ENCODE measurements at regions not wholly inside any gene's neighbourhood (a gene's known extent, or its start where the extent isn't known, plus 50 kb on each side); places are given as distances from the start of the nearest gene placed in this dataset.
"Not testable (repeated sequence)": the region's sequence is repeated elsewhere in the genome, so short reads cannot be mapped to it uniquely, and the experiment has no call there.

DNA sequence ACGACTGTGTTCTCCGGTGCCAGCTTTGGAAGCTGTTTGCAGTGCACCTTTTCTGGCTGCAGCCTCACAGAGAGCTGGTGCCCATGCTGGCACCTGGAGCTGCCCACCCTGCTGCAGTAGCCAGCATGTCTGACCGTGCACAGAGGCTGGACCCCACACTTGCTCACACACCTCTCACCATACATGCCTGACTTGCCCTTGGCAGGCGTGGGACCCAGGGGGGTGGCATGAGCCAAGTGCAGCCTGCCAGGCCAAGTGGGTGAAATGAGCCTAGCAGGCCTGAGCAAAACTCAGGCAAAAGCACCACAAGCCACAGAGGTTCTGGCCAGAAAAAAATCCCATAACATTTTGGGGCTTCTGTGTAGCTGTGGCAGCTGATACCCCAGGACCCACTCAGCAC is 258.8 kb downstream of the XPNPEP1 start:
- no peaks in the 10 kb centered on the region for H3K36me3 ChIP-seq
- intact Hi-C loops (cut with DNase I): no loop called here
- H3K27ac ChIP-seq: no peak overlapping the region
- TF ChIP-seq, protein P1, sequence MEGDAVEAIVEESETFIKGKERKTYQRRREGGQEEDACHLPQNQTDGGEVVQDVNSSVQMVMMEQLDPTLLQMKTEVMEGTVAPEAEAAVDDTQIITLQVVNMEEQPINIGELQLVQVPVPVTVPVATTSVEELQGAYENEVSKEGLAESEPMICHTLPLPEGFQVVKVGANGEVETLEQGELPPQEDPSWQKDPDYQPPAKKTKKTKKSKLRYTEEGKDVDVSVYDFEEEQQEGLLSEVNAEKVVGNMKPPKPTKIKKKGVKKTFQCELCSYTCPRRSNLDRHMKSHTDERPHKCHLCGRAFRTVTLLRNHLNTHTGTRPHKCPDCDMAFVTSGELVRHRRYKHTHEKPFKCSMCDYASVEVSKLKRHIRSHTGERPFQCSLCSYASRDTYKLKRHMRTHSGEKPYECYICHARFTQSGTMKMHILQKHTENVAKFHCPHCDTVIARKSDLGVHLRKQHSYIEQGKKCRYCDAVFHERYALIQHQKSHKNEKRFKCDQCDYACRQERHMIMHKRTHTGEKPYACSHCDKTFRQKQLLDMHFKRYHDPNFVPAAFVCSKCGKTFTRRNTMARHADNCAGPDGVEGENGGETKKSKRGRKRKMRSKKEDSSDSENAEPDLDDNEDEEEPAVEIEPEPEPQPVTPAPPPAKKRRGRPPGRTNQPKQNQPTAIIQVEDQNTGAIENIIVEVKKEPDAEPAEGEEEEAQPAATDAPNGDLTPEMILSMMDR (IDR thresholded peaks at IDR 0.05): no peak
- TF ChIP-seq EP300 (IDR thresholded peaks at IDR 0.05) (no peak), POLR2A (IDR thresholded peaks at IDR 0.05) (no peak)
- no peak for DNase-seq
- H3K9me3 ChIP-seq: no peaks in the 10 kb centered on the region
- no peaks in the 10 kb centered on the region for H3K4me1 ChIP-seq (ENCODE audit: insufficient read depth)
- no peak overlapping the region for H3K4me3 ChIP-seq
- no peaks in the 10 kb centered on the region for H3K27me3 ChIP-seq
- WGBS, 3 donors: 89 to 94% (median 90%) methylated on average over 4 of the region's 4 CpGs

GRCh38 chr10:109663122-109663521 is 260.2 kb downstream of the XPNPEP1 start:
- H3K27ac ChIP-seq: no peak overlapping the region
- intact Hi-C loops (cut with DNase I): no loop called here
- no peaks in the 10 kb centered on the region for H3K27me3 ChIP-seq
- no peaks in the 10 kb centered on the region for H3K9me3 ChIP-seq
- 71 to 84% (median 73%) methylated on average over 6 of the region's 6 CpGs for WGBS, 3 donors
- TF ChIP-seq POLR2A (IDR thresholded peaks at IDR 0.05) (no peak), EP300 (IDR thresholded peaks at IDR 0.05) (no peak)
- TF ChIP-seq, protein P1 (IDR thresholded peaks at IDR 0.05): no peak
- H3K36me3 ChIP-seq: no peaks in the 10 kb centered on the region
- no peak for DNase-seq
- no peak overlapping the region for H3K4me3 ChIP-seq
- no peaks in the 10 kb centered on the region for H3K4me1 ChIP-seq (ENCODE audit: insufficient read depth)

- H3K9me3 ChIP-seq; H3K36me3 ChIP-seq; intact Hi-C loops (cut with DNase I); H3K27me3 ChIP-seq; DNase-seq; H3K4me1 ChIP-seq (ENCODE audit: insufficient read depth); H3K27ac ChIP-seq; H3K4me3 ChIP-seq: not testable (repeated sequence)
- WGBS, 3 donors: 80 to 85% (median 82%) methylated on average over 11 to 12 of the region's 12 CpGs
Measured at GRCh38 chr10:109652612-109653011, 270.7 kb downstream of the XPNPEP1 start.

- Histone ChIP-seq H3K9me3 (no peaks in the 10 kb centered on the region), H3K4me1 (ENCODE audit: insufficient read depth) (no peaks in the 10 kb centered on the region), H3K4me3 (no peak overlapping the region), H3K27me3 (no peaks in the 10 kb centered on the region), H3K27ac (no peak overlapping the region), H3K36me3 (no peaks in the 10 kb centered on the region)
- TF ChIP-seq, protein P1 (IDR thresholded peaks at IDR 0.05): no peak
- no peak for TF ChIP-seq POLR2A (IDR thresholded peaks at IDR 0.05)
- no peak for TF ChIP-seq EP300 (IDR thresholded peaks at IDR 0.05)
- intact Hi-C loops (cut with DNase I): no loop called here
- no peak for DNase-seq
- WGBS, 3 donors: 92 to 100% (median 96%) methylated on average over 1 of the region's 1 CpG
Measured at GRCh38 chr10:109650228-109650627, 273.1 kb downstream of the XPNPEP1 start.

- 74 to 76% (median 74%) methylated on average over 5 of the region's 5 CpGs for WGBS, 3 donors
- Histone ChIP-seq H3K4me1 (ENCODE audit: insufficient read depth) (no peaks in the 10 kb centered on the region), H3K36me3 (no peaks in the 10 kb centered on the region), H3K27ac (no peak overlapping the region), H3K4me3 (no peak overlapping the region), H3K27me3 (no peaks in the 10 kb centered on the region), H3K9me3 (no peaks in the 10 kb centered on the region)
- TF ChIP-seq POLR2A (IDR thresholded peaks at IDR 0.05) (no peak), EP300 (IDR thresholded peaks at IDR 0.05) (no peak)
- TF ChIP-seq, protein P1 (IDR thresholded peaks at IDR 0.05): no peak
- DNase-seq: no peak
- intact Hi-C loops (cut with DNase I): no loop called here
Measured at GRCh38 chr10:109647627-109648026, 275.7 kb downstream of the XPNPEP1 start.

All from ovary (tissue), 7 donors.